Vagina (tissue), 2 donors: ENCODE measurements at regions not wholly inside any gene's neighbourhood (a gene's known extent, or its start where the extent isn't known, plus 50 kb on each side); places are given as distances from the start of the nearest gene placed in this dataset.

Experiments used
- DNase-seq, 2 donors: peaks; one replicate each; pipeline ENCODE4 v3.0.0-alpha.2; 2017; ENCODE audit errors: extremely low spot score in 2 of 2
- H3K27ac ChIP-seq: fragments of 200-600 bp; sonication (generic); one replicate; pipeline ENCODE4 v1.5.1; 2019
- H3K27me3 ChIP-seq: fragments of 200-600 bp; sonication (generic); one replicate; pipeline ENCODE4 v1.5.1; 2019
- H3K36me3 ChIP-seq, 2 donors: fragments of 200-600 bp; sonication (generic); one replicate each; pipeline ENCODE4 v1.5.1; 2017 to 2019
- H3K4me1 ChIP-seq: fragments of 200-600 bp; sonication (generic); one replicate; pipeline ENCODE4 v1.5.1; 2019
- H3K4me3 ChIP-seq, 2 donors: fragments of 200-600 bp; sonication (generic); 1 replicate in 1 of 2; 2 replicates in 1 of 2; pipeline ENCODE4 v1.5.1; 2016 to 2019
- H3K9me3 ChIP-seq: fragments of 200-600 bp; sonication (generic); one replicate; pipeline ENCODE4 v1.5.1; 2019
- POLR2A ChIP-seq, 2 donors: fragments of 450-650 bp; IDR thresholded peaks; one replicate each; pipeline ENCODE4 v1.6.1; 2017; ENCODE audit warnings: antibody characterized with exemption in 2 of 2, mild to moderate bottlenecking in 2 of 2, moderate library complexity in 2 of 2
- POLR2AphosphoS5 ChIP-seq, 2 donors: sonication (generic); formaldehyde crosslinking; IDR thresholded peaks; one replicate each; pipeline ENCODE4 v1.9.0; 2017; ENCODE audit warnings: antibody characterized with exemption in 2 of 2, mild to moderate bottlenecking in 2 of 2, low read depth in 1 of 2; ENCODE audit not compliant: insufficient read depth in 1 of 2
- intact Hi-C: fragments of 100-400 bp; cut with DNase I; formaldehyde crosslinking; loops from one replicate; pipeline ENCODE4 v1.15.1; 2023
- TF ChIP-seq, protein P1 (sequence below), 3 experiments: fragments of 450-650 bp in 2 of 3; fragments of 200-600 bp in 1 of 3; sonication (generic) in 1 of 3; IDR thresholded peaks; one replicate each; pipeline ENCODE4 v1.5.1; 2017 to 2019; ENCODE audit warnings: antibody characterized with exemption in 3 of 3, mild to moderate bottlenecking in 2 of 3, moderate library complexity in 2 of 3

DNA sequence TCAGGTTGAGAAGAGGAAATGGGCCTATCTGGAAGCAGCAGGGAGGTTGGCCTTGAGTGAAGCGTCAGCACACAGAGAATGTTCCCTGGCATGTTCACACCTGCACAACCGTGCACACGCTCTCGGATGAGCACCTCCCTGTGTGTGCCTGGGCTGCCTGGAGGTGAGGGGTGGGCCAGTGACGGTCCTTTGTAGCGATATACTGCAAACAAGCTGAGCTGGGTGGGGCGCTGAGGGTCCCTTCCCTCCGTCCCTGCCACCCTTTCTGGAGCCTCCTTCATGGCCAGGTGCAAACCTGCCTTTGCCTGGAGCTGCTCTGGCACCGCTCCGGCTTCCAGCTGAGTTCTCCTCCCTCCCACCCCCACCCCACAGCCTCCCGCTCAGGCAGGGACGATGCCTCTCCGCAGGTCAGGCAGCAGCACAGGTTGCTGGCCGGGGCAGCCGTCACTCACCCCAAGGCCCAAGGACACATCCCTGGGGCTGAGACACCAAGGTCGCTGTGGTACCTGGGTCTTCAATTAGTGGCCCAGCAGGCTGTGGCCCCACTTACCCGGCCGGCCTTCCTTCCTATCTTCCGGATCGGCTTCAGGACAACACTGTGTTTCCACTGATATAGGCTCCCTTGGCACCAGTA is 111.6 kb downstream of the ERMARD start:
- no peak overlapping the region for H3K27ac ChIP-seq
- H3K36me3 ChIP-seq: no peaks in the 10 kb centered on the region
- H3K9me3 ChIP-seq: no peaks in the 10 kb centered on the region
- H3K4me1 ChIP-seq: peaks cover 14% of the 10 kb centered on the region
- no peaks in the 10 kb centered on the region for H3K27me3 ChIP-seq
- TF ChIP-seq, protein P1, sequence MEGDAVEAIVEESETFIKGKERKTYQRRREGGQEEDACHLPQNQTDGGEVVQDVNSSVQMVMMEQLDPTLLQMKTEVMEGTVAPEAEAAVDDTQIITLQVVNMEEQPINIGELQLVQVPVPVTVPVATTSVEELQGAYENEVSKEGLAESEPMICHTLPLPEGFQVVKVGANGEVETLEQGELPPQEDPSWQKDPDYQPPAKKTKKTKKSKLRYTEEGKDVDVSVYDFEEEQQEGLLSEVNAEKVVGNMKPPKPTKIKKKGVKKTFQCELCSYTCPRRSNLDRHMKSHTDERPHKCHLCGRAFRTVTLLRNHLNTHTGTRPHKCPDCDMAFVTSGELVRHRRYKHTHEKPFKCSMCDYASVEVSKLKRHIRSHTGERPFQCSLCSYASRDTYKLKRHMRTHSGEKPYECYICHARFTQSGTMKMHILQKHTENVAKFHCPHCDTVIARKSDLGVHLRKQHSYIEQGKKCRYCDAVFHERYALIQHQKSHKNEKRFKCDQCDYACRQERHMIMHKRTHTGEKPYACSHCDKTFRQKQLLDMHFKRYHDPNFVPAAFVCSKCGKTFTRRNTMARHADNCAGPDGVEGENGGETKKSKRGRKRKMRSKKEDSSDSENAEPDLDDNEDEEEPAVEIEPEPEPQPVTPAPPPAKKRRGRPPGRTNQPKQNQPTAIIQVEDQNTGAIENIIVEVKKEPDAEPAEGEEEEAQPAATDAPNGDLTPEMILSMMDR (IDR thresholded peaks at IDR 0.05): no peak
- TF ChIP-seq POLR2A (IDR thresholded peaks at IDR 0.05): no peak
- TF ChIP-seq POLR2AphosphoS5 (IDR thresholded peaks at IDR 0.05; ENCODE audit: insufficient read depth in 1 of 2, low read depth in 1 of 2): no peak
- intact Hi-C loops: no loop called here
- DNase-seq: peak; percentile 62 to 77
- no peak overlapping the region for H3K4me3 ChIP-seq

GRCh38 chr6:169862043-169862891 is 110.8 kb downstream of the ERMARD start:
- TF ChIP-seq, protein P1 (IDR thresholded peaks at IDR 0.05): no peak
- TF ChIP-seq POLR2AphosphoS5 (IDR thresholded peaks at IDR 0.05; ENCODE audit: insufficient read depth in 1 of 2, low read depth in 1 of 2) (no peak), POLR2A (IDR thresholded peaks at IDR 0.05) (no peak)
- H3K4me1 ChIP-seq: peaks cover 14% of the 10 kb centered on the region
- H3K9me3 ChIP-seq: no peaks in the 10 kb centered on the region
- H3K27me3 ChIP-seq: no peaks in the 10 kb centered on the region
- peak; percentile 47 to 72 for DNase-seq
- intact Hi-C loops: no loop called here
- H3K36me3 ChIP-seq: no peaks in the 10 kb centered on the region
- no peak overlapping the region for H3K27ac ChIP-seq
- no peak overlapping the region for H3K4me3 ChIP-seq

GRCh38 chr6:169861431-169862042 is 110.1 kb downstream of the ERMARD start:
- DNase-seq: peak; percentile 61 to 70
- Histone ChIP-seq H3K4me3 (no peak overlapping the region), H3K4me1 (peaks cover 14% of the 10 kb centered on the region), H3K36me3 (no peaks in the 10 kb centered on the region), H3K9me3 (no peaks in the 10 kb centered on the region), H3K27me3 (no peaks in the 10 kb centered on the region), H3K27ac (no peak overlapping the region)
- intact Hi-C loops: no loop called here
- TF ChIP-seq, protein P1 (IDR thresholded peaks at IDR 0.05): no peak
- TF ChIP-seq POLR2A (IDR thresholded peaks at IDR 0.05): no peak
- TF ChIP-seq POLR2AphosphoS5 (IDR thresholded peaks at IDR 0.05; ENCODE audit: insufficient read depth in 1 of 2, low read depth in 1 of 2): no peak

DNA sequence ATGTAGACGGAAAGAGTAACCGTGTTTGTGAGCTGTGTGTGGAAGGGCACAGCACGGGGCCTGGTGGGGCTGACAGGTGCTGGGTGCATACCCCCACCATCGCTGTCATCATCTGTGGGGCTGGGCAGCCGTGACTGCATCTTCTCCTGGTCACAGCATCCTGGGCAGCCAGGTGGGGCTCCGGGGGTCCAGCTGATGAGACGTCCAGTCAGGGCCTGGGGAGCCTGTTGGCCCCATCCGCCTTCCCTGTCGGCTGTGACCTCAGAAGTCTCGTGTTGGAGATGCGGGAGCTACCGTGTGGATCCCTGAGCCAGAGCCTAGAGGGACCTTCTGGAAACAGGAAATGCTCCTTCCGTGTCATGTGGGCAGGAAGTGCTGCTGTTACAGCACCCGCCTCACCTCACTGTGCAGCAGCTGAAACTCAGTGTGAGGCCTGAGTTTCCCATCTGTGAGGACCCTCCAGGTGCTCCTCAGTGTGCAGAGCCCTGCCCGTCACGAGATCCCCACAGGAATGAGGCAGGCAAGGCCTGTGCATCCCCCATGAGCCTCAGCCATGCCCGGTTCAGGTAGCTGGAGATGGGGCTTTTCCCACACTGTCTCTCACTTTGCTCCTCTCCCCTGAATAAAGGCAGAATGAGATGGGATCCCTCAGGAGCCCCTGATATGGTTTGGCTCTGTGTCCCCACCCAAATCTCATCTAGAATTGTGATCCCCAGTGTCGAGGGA is 108.7 kb downstream of the ERMARD start:
- Histone ChIP-seq H3K27me3 (no peaks in the 10 kb centered on the region), H3K36me3 (no peaks in the 10 kb centered on the region), H3K27ac (no peak overlapping the region), H3K9me3 (no peaks in the 10 kb centered on the region), H3K4me1 (peaks cover 14% of the 10 kb centered on the region), H3K4me3 (no peak overlapping the region)
- TF ChIP-seq POLR2AphosphoS5 (IDR thresholded peaks at IDR 0.05; ENCODE audit: insufficient read depth in 1 of 2, low read depth in 1 of 2): no peak
- TF ChIP-seq, protein P1 (IDR thresholded peaks at IDR 0.05): no peak
- TF ChIP-seq POLR2A (IDR thresholded peaks at IDR 0.05): no peak
- DNase-seq: peak; percentile 67 to 96
- intact Hi-C loops: no loop called here
